Sigmoid colon (tissue), 6 donors: ENCODE measurements at regions not wholly inside any gene's neighbourhood (a gene's known extent, or its start where the extent isn't known, plus 50 kb on each side); places are given as distances from the start of the nearest gene placed in this dataset.
"Not testable (repeated sequence)": the region's sequence is repeated elsewhere in the genome, so short reads cannot be mapped to it uniquely, and the experiment has no call there.

Experiments
- DNase-seq: peaks from one replicate; pipeline ENCODE4 v3.0.0-alpha.2; 2019
- H3K27ac ChIP-seq, 4 donors: fragments of 200-600 bp; sonication (generic); one replicate each; pipeline ENCODE4 v1.5.1; 2016 to 2019; ENCODE audit warnings: mild to moderate bottlenecking in 1 of 4
- H3K27me3 ChIP-seq, 3 donors: fragments of 200-600 bp; sonication (generic); one replicate each; pipeline ENCODE4 v1.5.1; 2019; ENCODE audit warnings: mild to moderate bottlenecking in 1 of 3
- H3K36me3 ChIP-seq, 4 donors: fragments of 200-600 bp; sonication (generic); one replicate each; pipeline ENCODE4 v1.5.1; 2016 to 2019
- H3K4me1 ChIP-seq, 4 donors: fragments of 200-600 bp; sonication (generic); one replicate each; pipeline ENCODE4 v1.5.1; 2017 to 2019
- H3K4me3 ChIP-seq, 4 donors: fragments of 200-600 bp; sonication (generic); one replicate each; pipeline ENCODE4 v1.5.1; 2017 to 2019; ENCODE audit warnings: mild to moderate bottlenecking in 2 of 4, moderate library complexity in 1 of 4
- H3K9me3 ChIP-seq, 4 donors: fragments of 200-600 bp in 3 of 4; sonication (generic) in 3 of 4; one replicate each; pipeline versions ENCODE4 v1.5.1 to v1.6.1; 2013 to 2019
- EP300 ChIP-seq, 4 donors: sonication (generic); formaldehyde crosslinking; IDR thresholded peaks; one replicate each; pipeline ENCODE4 v1.6.1; 2017; ENCODE audit warnings: antibody characterized with exemption in 4 of 4
- POLR2A ChIP-seq, 2 donors: fragments of 450-650 bp; IDR thresholded peaks; one replicate each; pipeline ENCODE4 v1.6.1; 2016; ENCODE audit warnings: antibody characterized with exemption in 2 of 2, mild to moderate bottlenecking in 2 of 2, moderate library complexity in 2 of 2
- POLR2AphosphoS5 ChIP-seq, 4 donors: sonication (generic); formaldehyde crosslinking; IDR thresholded peaks; one replicate each; pipeline ENCODE4 v1.6.1; 2017; ENCODE audit warnings: antibody characterized with exemption in 4 of 4
- WGBS, 2 donors: extraction: QIAGEN DNeasy Blood & Tissue Kit; methylation state at CpG; one replicate each; pipeline ENCODE4 v1.1.7; 2013; 5-methylcytosine and 5-hydroxymethylcytosine counted together
- intact Hi-C: fragments of 100-400 bp; cut with DNase I; formaldehyde crosslinking; loops from one replicate; pipeline ENCODE4 v1.15.1; 2023
- TF ChIP-seq, protein P1 (sequence below), 4 experiments: fragments of 450-650 bp in 3 of 4; fragments of 200-600 bp in 1 of 4; IDR thresholded peaks; one replicate each; pipeline ENCODE4 v1.5.1; 2016 to 2019; ENCODE audit warnings: antibody characterized with exemption in 4 of 4, mild to moderate bottlenecking in 3 of 4, moderate library complexity in 2 of 4
- donor health status: healthy with polysubstance abuse.
- donor health status: healthy.

DNA sequence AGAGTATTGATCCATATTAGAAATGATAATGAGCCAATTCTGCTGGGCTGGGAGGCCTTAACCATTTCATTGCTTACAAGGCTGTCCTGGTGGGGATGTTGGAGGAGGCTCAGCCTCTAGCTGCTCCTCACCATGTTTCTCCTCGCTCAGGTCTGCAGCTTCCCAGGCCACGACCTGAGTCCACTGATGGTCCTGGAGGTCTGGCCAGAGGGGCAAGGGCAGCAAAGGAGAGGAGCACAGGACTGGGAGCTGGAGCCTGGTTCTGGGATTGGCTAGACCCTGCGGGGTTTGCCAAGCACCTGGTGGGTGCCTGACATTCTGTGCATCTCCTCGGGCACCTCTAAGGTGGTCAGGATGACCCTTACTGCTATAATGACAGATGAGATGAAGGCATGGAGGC lies 92.6 kb downstream of the KIF26A start:
- H3K4me1 ChIP-seq, result peaks cover 0 to 14% (median 6%) of the 10 kb centered on the region in 4 donors
- DNase-seq, result no peak
- TF ChIP-seq, protein P1, sequence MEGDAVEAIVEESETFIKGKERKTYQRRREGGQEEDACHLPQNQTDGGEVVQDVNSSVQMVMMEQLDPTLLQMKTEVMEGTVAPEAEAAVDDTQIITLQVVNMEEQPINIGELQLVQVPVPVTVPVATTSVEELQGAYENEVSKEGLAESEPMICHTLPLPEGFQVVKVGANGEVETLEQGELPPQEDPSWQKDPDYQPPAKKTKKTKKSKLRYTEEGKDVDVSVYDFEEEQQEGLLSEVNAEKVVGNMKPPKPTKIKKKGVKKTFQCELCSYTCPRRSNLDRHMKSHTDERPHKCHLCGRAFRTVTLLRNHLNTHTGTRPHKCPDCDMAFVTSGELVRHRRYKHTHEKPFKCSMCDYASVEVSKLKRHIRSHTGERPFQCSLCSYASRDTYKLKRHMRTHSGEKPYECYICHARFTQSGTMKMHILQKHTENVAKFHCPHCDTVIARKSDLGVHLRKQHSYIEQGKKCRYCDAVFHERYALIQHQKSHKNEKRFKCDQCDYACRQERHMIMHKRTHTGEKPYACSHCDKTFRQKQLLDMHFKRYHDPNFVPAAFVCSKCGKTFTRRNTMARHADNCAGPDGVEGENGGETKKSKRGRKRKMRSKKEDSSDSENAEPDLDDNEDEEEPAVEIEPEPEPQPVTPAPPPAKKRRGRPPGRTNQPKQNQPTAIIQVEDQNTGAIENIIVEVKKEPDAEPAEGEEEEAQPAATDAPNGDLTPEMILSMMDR (IDR thresholded peaks at IDR 0.05), result no peak
- TF ChIP-seq POLR2AphosphoS5 (IDR thresholded peaks at IDR 0.05) (no peak), POLR2A (IDR thresholded peaks at IDR 0.05) (no peak), EP300 (IDR thresholded peaks at IDR 0.05) (no peak)
- H3K9me3 ChIP-seq, result peaks cover 0 to 7% (median 1%) of the 10 kb centered on the region in 4 donors
- intact Hi-C loops, result no loop called here
- H3K36me3 ChIP-seq, result no peaks in the 10 kb centered on the region
- H3K27ac ChIP-seq, result no peak overlapping the region
- 93 to 96% methylated on average over 4 of the region's 4 CpGs for WGBS, 2 donors
- H3K27me3 ChIP-seq, result no peaks in the 10 kb centered on the region
- no peak overlapping the region for H3K4me3 ChIP-seq

DNA sequence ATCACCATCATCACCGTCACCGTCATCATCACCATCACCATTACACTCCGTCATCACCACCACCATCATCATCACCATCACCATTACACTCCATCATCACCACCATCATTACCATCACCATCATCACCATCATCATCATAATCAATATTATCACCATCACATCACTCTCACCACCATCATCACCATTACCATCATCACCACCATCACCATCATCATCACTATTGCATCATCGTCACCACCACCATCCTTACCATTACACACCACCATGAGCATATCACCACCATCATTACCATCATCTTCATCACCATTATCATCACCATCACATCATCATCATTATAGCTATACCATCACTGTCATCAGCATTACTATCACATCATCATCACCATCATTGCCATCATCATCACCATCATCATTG lies 93.7 kb downstream of the KIF26A start:
- WGBS, 2 donors, result 58 to 61% methylated on average over 4 of the region's 4 CpGs
- peaks cover 0 to 7% (median 1%) of the 10 kb centered on the region in 4 donors for H3K9me3 ChIP-seq
- no peak overlapping the region for H3K4me3 ChIP-seq
- TF ChIP-seq, protein P1 (IDR thresholded peaks at IDR 0.05), result no peak
- TF ChIP-seq POLR2AphosphoS5 (IDR thresholded peaks at IDR 0.05), result no peak
- TF ChIP-seq POLR2A (IDR thresholded peaks at IDR 0.05), result no peak
- no peak for TF ChIP-seq EP300 (IDR thresholded peaks at IDR 0.05)
- no peaks in the 10 kb centered on the region for H3K36me3 ChIP-seq
- no peaks in the 10 kb centered on the region for H3K27me3 ChIP-seq
- H3K4me1 ChIP-seq, result peaks cover 0 to 14% (median 6%) of the 10 kb centered on the region in 4 donors
- intact Hi-C loops, result no loop called here
- DNase-seq, result no peak
- no peak overlapping the region for H3K27ac ChIP-seq

DNA sequence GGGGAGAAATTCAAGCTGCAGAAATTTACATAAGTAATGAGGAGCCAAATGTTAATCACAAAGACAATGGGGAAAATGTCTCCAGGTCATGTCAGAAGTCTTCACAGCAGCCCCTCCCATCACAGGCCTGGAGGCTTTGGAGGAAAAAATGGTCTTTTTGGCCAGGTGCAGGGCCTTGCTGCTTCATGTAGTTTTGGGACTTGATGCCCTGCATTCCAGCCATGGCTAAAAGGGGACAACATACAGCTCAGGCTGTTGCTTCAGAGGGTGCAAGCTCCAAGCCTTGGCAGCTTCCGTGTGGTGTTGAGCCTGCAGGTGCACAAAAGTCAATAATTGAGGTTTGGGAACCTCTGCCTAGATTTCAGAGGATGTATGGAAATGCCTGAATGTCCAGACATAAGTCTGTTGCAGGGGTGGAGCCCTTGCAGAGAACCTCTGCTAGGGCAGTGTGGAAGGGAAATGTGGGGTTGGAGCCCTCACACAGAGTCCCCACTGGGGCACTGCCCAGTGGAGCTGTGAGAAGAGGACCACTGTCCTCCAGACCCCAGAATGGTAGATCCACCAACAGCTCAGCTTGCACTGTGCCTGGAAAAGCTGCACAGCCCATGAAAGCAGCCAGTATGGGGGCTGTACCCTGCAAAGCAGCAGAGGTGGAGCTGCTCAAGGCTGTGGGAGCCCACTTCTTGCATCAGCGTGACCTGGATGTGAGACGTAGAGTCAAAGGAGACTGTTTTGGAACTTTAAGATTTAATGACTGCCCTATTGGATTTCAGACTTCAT lies 95.8 kb downstream of the KIF26A start:
- peak; percentile 7 for DNase-seq
- H3K9me3 ChIP-seq, H3K4me3 ChIP-seq, H3K36me3 ChIP-seq, H3K27me3 ChIP-seq, H3K27ac ChIP-seq, intact Hi-C loops: not testable (repeated sequence)
- peaks cover 0 to 12% (median 6%) of the 10 kb centered on the region in 4 donors for H3K4me1 ChIP-seq
- 80% methylated on average over 3 of the region's 3 CpGs for WGBS, 2 donors

DNA sequence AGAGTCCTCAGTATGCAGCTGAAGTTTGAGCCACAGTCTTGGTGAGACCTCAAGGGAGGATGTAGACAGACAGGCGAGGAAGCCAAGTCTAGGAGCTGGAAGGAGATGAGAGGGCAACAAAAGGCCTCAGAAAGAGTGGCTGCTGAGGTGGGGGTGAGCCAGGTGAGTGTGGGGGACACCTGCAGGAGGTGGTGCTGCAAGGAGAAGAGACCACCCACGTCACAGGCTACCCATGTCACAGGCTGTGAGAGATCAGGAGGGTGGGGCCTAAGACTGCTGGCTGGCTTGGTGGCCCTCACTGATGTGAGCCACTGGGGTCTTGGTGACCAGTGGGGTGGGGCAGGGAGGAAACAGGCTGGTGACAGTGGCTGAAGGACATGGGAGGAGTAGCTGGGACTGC lies 97.3 kb downstream of the KIF26A start:
- TF ChIP-seq, protein P1 (IDR thresholded peaks at IDR 0.05), result no peak
- TF ChIP-seq POLR2AphosphoS5 (IDR thresholded peaks at IDR 0.05) (no peak), EP300 (IDR thresholded peaks at IDR 0.05) (no peak), POLR2A (IDR thresholded peaks at IDR 0.05) (no peak)
- Histone ChIP-seq H3K4me3 (no peak overlapping the region), H3K27me3 (no peaks in the 10 kb centered on the region), H3K27ac (no peak overlapping the region), H3K4me1 (no peaks in the 10 kb centered on the region), H3K36me3 (no peaks in the 10 kb centered on the region), H3K9me3 (no peaks in the 10 kb centered on the region)
- no peak for DNase-seq
- WGBS, 2 donors, result 82 to 84% methylated on average over 2 of the region's 2 CpGs
- intact Hi-C loops, result no loop called here

DNA sequence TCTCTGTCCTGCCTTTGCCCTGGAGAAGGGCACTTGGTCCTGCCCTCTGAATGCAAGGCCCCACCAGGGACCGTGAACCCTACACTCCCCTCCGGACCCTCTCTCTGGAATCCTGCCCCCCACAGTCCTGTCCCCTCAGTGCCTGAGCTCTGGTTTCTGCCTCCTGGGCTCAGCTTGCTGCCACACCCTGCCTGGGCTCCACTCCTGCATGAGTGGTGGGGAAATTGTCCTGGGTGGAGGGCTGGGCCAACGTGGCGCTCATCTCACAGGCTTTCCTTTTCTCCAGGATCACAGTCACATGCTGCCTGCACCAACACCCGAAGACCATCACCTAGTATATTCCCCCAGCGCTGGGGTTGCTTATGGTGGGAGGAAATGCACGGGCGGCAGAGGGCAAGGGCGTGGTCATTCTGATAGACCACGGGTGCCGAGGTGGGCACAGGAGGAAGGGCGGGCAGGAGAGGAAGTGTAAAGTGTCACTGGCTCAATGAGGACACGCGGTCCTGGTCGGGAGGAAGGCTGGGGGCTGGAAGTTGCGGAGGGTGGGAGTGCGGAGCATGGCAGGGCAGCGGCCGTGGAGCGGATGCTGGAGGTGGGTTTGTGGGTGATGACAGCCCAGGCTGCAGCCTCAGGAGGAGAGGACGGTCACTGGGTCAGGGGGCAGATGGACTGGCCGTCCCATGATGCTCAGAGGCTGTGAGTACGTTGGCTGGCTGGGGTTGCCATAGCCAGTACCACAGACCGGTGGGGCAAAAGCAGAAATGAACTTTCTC lies 99.5 kb downstream of the KIF26A start:
- no peak overlapping the region for H3K4me3 ChIP-seq
- no peaks in the 10 kb centered on the region for H3K36me3 ChIP-seq
- WGBS, 2 donors, result 84 to 94% methylated on average over 24 of the region's 24 CpGs
- intact Hi-C loops, result no loop called here
- H3K27me3 ChIP-seq, result no peaks in the 10 kb centered on the region
- no peak overlapping the region for H3K27ac ChIP-seq
- TF ChIP-seq, protein P1 (IDR thresholded peaks at IDR 0.05), result no peak
- TF ChIP-seq POLR2AphosphoS5 (IDR thresholded peaks at IDR 0.05) (no peak), EP300 (IDR thresholded peaks at IDR 0.05) (no peak), POLR2A (IDR thresholded peaks at IDR 0.05) (no peak)
- peak; percentile 46 for DNase-seq
- no peaks in the 10 kb centered on the region for H3K4me1 ChIP-seq
- H3K9me3 ChIP-seq, result no peaks in the 10 kb centered on the region
